ENCODE measurements at regions not wholly inside any gene's neighbourhood (a gene's known extent, or its start where the extent isn't known, plus 50 kb on each side); places are given as distances from the start of the nearest gene placed in this dataset.

DNA sequence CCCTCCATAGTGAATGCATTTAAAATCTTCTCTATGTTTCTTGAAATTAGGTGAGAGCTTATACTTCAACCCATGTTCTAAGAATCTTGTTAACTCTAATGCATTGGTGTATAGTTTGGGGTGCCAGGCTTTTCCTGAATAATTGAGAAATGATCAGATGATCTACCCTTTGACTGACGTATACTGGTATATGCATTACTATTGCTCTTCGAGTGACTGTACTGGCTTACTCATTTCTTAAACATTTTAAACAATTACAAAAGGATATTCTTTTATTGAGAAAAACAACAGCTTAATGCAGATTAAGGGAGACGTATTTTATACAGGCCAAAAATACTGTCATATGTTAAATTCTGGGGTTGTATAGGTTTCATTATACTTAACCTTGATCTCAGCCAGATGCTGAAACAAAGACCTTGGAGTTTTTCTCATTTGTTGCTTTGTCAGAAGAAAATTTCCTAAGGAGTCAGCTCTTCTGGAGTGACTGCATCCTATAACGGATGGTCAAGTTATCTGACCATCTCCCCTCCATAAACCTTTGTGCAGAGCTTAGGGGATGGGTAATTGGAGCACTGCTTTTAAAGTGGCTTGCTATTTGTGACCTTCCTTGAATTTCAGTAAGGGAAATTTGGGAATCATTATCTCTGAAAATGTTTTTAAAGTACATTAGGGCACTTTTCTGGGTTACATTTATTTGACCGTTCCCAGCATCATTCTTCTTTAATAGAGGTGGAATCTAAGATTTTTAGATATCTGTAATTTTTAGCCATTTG is 507.6 kb downstream of the PCNX1 start:
- Histone ChIP-seq H3K4me1 (ENCODE audit: insufficient read depth, low read length) (peaks cover 23% of the 10 kb centered on the region), H3K27ac (ENCODE audit: low read length) (peak overlapping the region; percentile 52), H3K79me2 (ENCODE audit: low read length) (peaks cover 72% of the 10 kb centered on the region), H2AFZ (ENCODE audit: low read length) (no peak overlapping the region), H3K9me3 (ENCODE audit: low read length) (no peaks in the 10 kb centered on the region), H3K9ac (ENCODE audit: low read length) (0 out of 2 replicates have a peak overlapping the region, but pooled peaks have one; percentile 4), H3K9me2 (replicated peaks; ENCODE audit: low read length) (no peaks in the 10 kb centered on the region), H4K20me1 (ENCODE audit: low read length) (0 out of 2 replicates have a peak, but pooled peaks cover 4% of the 10 kb centered on the region), H3F3A (ENCODE audit: low read length, unreplicated experiment) (no peaks in the 10 kb centered on the region), H3K36me3 (ENCODE audit: low read depth, low read length) (peaks cover 4% of the 10 kb centered on the region; the same call in 1 of the 2 replicates), H3K27me3 (ENCODE audit: low read length) (no peaks in the 10 kb centered on the region), H3K4me2 (ENCODE audit: low read length) (peak overlapping the region; percentile 41), H3K4me3 (ENCODE audit: low read length) (0 out of 2 replicates have a peak overlapping the region, but pooled peaks have one; percentile 0)
- CTCF ChIA-PET: interaction anchor here (0.6 to 0.8 kb wide), 3 partner anchors 11 to 440 kb away, joined by 3 read pairs; no protein-coding TSS in a partner anchor
- no peak for TF ChIP-seq CTCF (conservative IDR thresholded peaks at IDR 0.05; ENCODE audit: low read depth, low read length)
- ATAC-seq: peak; percentile 86
- BruUV-seq (replicated peaks): no TSS peak
- intact Hi-C loops (cut with micrococcal nuclease): loop anchor here (1.0 kb wide), 1 partner anchor 38 kb away; no protein-coding TSS in a partner anchor
- DNase-seq: peak; percentile 47
- POLR2A ChIA-PET (ENCODE audit: unreplicated experiment): interaction anchor here (0.6 kb wide), 1 partner anchor 780 kb away, joined by 5 read pairs; no protein-coding TSS in a partner anchor

DNA sequence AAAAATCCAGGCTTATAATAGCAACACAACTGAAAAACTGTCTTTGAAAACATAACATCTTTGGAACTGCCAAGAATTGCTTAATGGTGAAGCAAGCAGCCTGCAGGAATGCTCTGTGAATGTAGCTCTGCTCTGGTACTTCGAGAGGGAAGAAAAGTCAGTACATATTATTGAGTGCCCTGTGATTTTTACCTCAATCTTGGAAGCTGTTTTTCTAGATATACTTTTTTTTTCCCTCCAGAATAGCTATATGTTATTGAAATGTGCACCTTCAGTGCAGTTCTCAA is 508.1 kb downstream of the PCNX1 start:
- no peaks in the 10 kb centered on the region for H3K9me3 ChIP-seq (ENCODE audit: low read length)
- H3K27me3 ChIP-seq (ENCODE audit: low read length): no peaks in the 10 kb centered on the region
- BruUV-seq (replicated peaks): no TSS peak
- H3K4me1 ChIP-seq (ENCODE audit: insufficient read depth, low read length): peaks cover 23% of the 10 kb centered on the region
- DNase-seq (no peak), ATAC-seq (no peak)
- POLR2A ChIA-PET (ENCODE audit: unreplicated experiment): interaction anchor here (0.6 kb wide), 2 partner anchors 240 to 780 kb away, joined by 3 to 5 read pairs; no protein-coding TSS in a partner anchor
- H3K4me3 ChIP-seq (ENCODE audit: low read length): no peak overlapping the region
- H3K9ac ChIP-seq (ENCODE audit: low read length): no peak overlapping the region
- no peak for TF ChIP-seq EZH2 (IDR thresholded peaks at IDR 0.05; ENCODE audit: low read length, unreplicated experiment)
- no peaks in the 10 kb centered on the region for H3F3A ChIP-seq (ENCODE audit: low read length, unreplicated experiment)
- peaks cover 4% of the 10 kb centered on the region; the same call in 1 of the 2 replicates for H3K36me3 ChIP-seq (ENCODE audit: low read depth, low read length)
- H2AFZ ChIP-seq (ENCODE audit: low read length): no peak overlapping the region
- CTCF ChIA-PET: interaction anchor here (0.6 to 0.8 kb wide), 3 partner anchors 12 to 440 kb away, joined by 3 read pairs; no protein-coding TSS in a partner anchor
- peak overlapping the region; percentile 52; the same call in 1 of the 2 replicates for H3K27ac ChIP-seq (ENCODE audit: low read length)
- 0 out of 2 replicates have a peak, but pooled peaks cover 4% of the 10 kb centered on the region for H4K20me1 ChIP-seq (ENCODE audit: low read length)
- intact Hi-C loops (cut with micrococcal nuclease): no loop called here
- H3K4me2 ChIP-seq (ENCODE audit: low read length): peak overlapping the region; percentile 41
- H3K79me2 ChIP-seq (ENCODE audit: low read length): peaks cover 67% of the 10 kb centered on the region
- H3K9me2 ChIP-seq (replicated peaks; ENCODE audit: low read length): no peaks in the 10 kb centered on the region

DNA sequence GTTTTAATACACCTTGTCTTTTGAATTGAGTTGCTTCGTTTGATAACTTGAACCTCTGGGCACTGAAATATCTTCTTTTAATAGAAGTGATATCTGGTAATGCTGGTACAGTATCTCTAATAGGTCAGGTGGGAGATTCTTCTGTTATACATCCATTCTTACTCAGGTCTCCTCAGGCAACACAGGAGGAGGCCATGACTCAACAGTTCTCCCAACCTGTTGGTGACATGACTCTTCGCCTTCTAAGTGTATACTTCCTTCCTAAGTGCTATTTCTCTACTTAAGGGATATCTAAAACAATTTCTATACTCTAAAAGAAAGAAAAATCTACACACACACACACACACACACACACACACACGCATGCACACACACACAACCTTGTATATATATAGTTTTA is 509.1 kb downstream of the PCNX1 start:
- no peaks in the 10 kb centered on the region for H3K27me3 ChIP-seq (ENCODE audit: low read length)
- no peaks in the 10 kb centered on the region for H3K9me3 ChIP-seq (ENCODE audit: low read length)
- ChIA-PET POLR2A (ENCODE audit: unreplicated experiment) (interaction anchor here (0.6 kb wide), 1 partner anchor 74 kb away, joined by 4 read pairs; no protein-coding TSS in a partner anchor), CTCF (no interaction called here)
- peaks cover 56% of the 10 kb centered on the region for H3K79me2 ChIP-seq (ENCODE audit: low read length)
- ATAC-seq: 0 out of 2 replicates have a peak, but pooled peaks have one; percentile 35
- peaks cover 6% of the 10 kb centered on the region; the same call in 1 of the 2 replicates for H3K36me3 ChIP-seq (ENCODE audit: low read depth, low read length)
- no peak overlapping the region for H3K4me3 ChIP-seq (ENCODE audit: low read length)
- no peak overlapping the region for H3K9ac ChIP-seq (ENCODE audit: low read length)
- H3K27ac ChIP-seq (ENCODE audit: low read length): no peak overlapping the region
- H3K4me1 ChIP-seq (ENCODE audit: insufficient read depth, low read length): peaks cover 23% of the 10 kb centered on the region
- intact Hi-C loops (cut with micrococcal nuclease): no loop called here
- H3F3A ChIP-seq (ENCODE audit: low read length, unreplicated experiment): no peaks in the 10 kb centered on the region
- no peak overlapping the region for H2AFZ ChIP-seq (ENCODE audit: low read length)
- BruUV-seq (replicated peaks): no TSS peak
- DNase-seq: peak; percentile 62
- 0 out of 2 replicates have a peak, but pooled peaks cover 4% of the 10 kb centered on the region for H4K20me1 ChIP-seq (ENCODE audit: low read length)
- no peak overlapping the region for H3K4me2 ChIP-seq (ENCODE audit: low read length)
- TF ChIP-seq CTCF (conservative IDR thresholded peaks at IDR 0.05; ENCODE audit: low read depth, low read length): no peak
- no peak for TF ChIP-seq EZH2 (IDR thresholded peaks at IDR 0.05; ENCODE audit: low read length, unreplicated experiment)
- no peak for TF ChIP-seq EZH2phosphoT487 (IDR thresholded peaks at IDR 0.05; ENCODE audit: borderline replicate concordance, low read length)
- no peaks in the 10 kb centered on the region for H3K9me2 ChIP-seq (replicated peaks; ENCODE audit: low read length)
